Endothelial cell of umbilical vein (primary cell): ENCODE measurements at regions not wholly inside any gene's neighbourhood (a gene's known extent, or its start where the extent isn't known, plus 50 kb on each side); places are given as distances from the start of the nearest gene placed in this dataset.

ENCODE experiments used
- BruUV-seq: library from RNA; stranded (reverse); fragments of 400-500 nt; replicated peaks from 2 replicates; lab custom pipeline; 2021; lab: Mats Ljungman, UMichigan
- CTCF ChIA-PET: fragments of 300-600, 350-600 bp; sonication (Branson Sonifier 250); formaldehyde crosslinking; loops from one replicate; lab custom pipeline; 2021; ENCODE audit warnings: antibody characterized with exemption, inconsistent platforms; lab: Charles Lee
- POLR2A ChIA-PET: fragments of 300-600, 350-600 bp; sonication (Branson Sonifier 250); formaldehyde crosslinking; loops from one replicate; lab custom pipeline; 2021; ENCODE audit warnings: antibody characterized with exemption, inconsistent platforms; lab: Charles Lee
- DNase-seq: peaks from one replicate; pipeline ENCODE4 v3.0.0-alpha.2; 2011; ENCODE audit warnings: low read depth, low spot score
- FAIRE-seq: peaks from 2 replicates; lab custom pipeline; 2011; peaks lifted over from hg19 to GRCh38; lab: Jason Lieb, UNC
- H2AFZ ChIP-seq: 2 replicates; pipeline ENCODE4 v1.6.0; 2012; ENCODE audit warnings: low read depth, low read length, control low read depth, inconsistent platforms
- H3K27ac ChIP-seq: 2 replicates; pipeline ENCODE4 v1.5.1; 2011; ENCODE audit warnings: low read depth, mild to moderate bottlenecking, control low read depth, low read length, moderate library complexity; ENCODE audit not compliant: insufficient read depth
- H3K27me3 ChIP-seq, 2 experiments: 2 replicates each; pipeline versions ENCODE4 v1.6.0 to v1.6.1; 2011; ENCODE audit warnings: low read length in 2 of 2, mixed read lengths in 1 of 2; ENCODE audit not compliant: control insufficient read depth in 2 of 2, insufficient read depth in 2 of 2
- H3K36me3 ChIP-seq, 2 experiments: 2 replicates in 1 of 2; 3 replicates in 1 of 2; pipeline ENCODE4 v1.5.1; 2011; ENCODE audit warnings: low read length in 2 of 2, mild to moderate bottlenecking in 1 of 2, moderate library complexity in 1 of 2; ENCODE audit not compliant: control insufficient read depth in 2 of 2, insufficient read depth in 2 of 2; ENCODE audit errors: extremely low read depth in 1 of 2
- H3K4me1 ChIP-seq: 3 replicates; pipeline ENCODE4 v1.5.1; 2011; ENCODE audit warnings: mild to moderate bottlenecking, low read length; ENCODE audit not compliant: control insufficient read depth, insufficient read depth; ENCODE audit errors: extremely low read depth
- H3K4me2 ChIP-seq: 2 replicates; pipeline ENCODE4 v1.6.1; 2011; ENCODE audit warnings: low read length, control low read depth, mixed read lengths; ENCODE audit not compliant: insufficient read depth
- H3K4me3 ChIP-seq, 3 experiments: fragments of 200-600 bp in 1 of 3; sonication (generic), shearing (Covaris generic) in 1 of 3; replicated peaks in 1 of 3; 2 replicates each; pipeline ENCODE4 v1.5.1; 2011 to 2016; ENCODE audit warnings: control low read depth in 3 of 3, low read length in 3 of 3, mild to moderate bottlenecking in 2 of 3, inconsistent platforms in 1 of 3, low read depth in 1 of 3, moderate library complexity in 1 of 3; ENCODE audit not compliant: insufficient read depth in 1 of 3
- H3K79me2 ChIP-seq: 2 replicates; pipeline ENCODE4 v1.6.0; 2012; ENCODE audit warnings: low read length, inconsistent platforms; ENCODE audit not compliant: control insufficient read depth, insufficient read depth
- H3K9ac ChIP-seq: replicated peaks from 2 replicates; pipeline ENCODE3; 2011; ENCODE audit warnings: low read length, control low read depth; ENCODE audit not compliant: insufficient read depth; ENCODE audit errors: extremely low read depth
- H3K9me1 ChIP-seq: replicated peaks from 3 replicates; pipeline ENCODE4 v1.6.0; 2011; ENCODE audit warnings: mild to moderate bottlenecking, low read length; ENCODE audit not compliant: control insufficient read depth, insufficient read depth; ENCODE audit errors: extremely low read depth
- H3K9me3 ChIP-seq: replicated peaks from 2 replicates; pipeline ENCODE4 v1.5.1; 2012; ENCODE audit warnings: low read length, inconsistent platforms; ENCODE audit not compliant: control insufficient read depth, insufficient read depth
- H4K20me1 ChIP-seq: replicated peaks from 2 replicates; pipeline ENCODE3; 2011; ENCODE audit warnings: mild to moderate bottlenecking, low read length; ENCODE audit not compliant: control insufficient read depth, insufficient read depth; ENCODE audit errors: extremely low read depth
- CTCF ChIP-seq, 2 donors: IDR thresholded peaks; 1 replicate in 1 of 2; 2 replicates in 1 of 2; pipeline ENCODE4 v1.5.1; 2011; ENCODE audit warnings: low read length in 2 of 2, mild to moderate bottlenecking in 2 of 2, moderate library complexity in 2 of 2, control low read depth in 1 of 2, inconsistent platforms in 1 of 2, low read depth in 1 of 2; ENCODE audit not compliant: insufficient read depth in 1 of 2; ENCODE audit errors: extremely low read depth in 1 of 2
- EZH2 ChIP-seq: IDR thresholded peaks from 2 replicates; pipeline ENCODE4 v1.6.1; 2012; ENCODE audit warnings: borderline replicate concordance, low read depth, mild to moderate bottlenecking, moderate library complexity, low read length, inconsistent platforms; ENCODE audit not compliant: severe bottlenecking
- GATA2 ChIP-seq: IDR thresholded peaks from 2 replicates; pipeline ENCODE4 v1.7.0; 2011; ENCODE audit warnings: low read depth, mild to moderate bottlenecking, moderate library complexity, mixed read lengths, low read length; ENCODE audit not compliant: insufficient read length, insufficient read depth
- POLR2A ChIP-seq: IDR thresholded peaks from 2 replicates; pipeline ENCODE4 v1.6.1; 2012; ENCODE audit warnings: low read depth, mild to moderate bottlenecking, control low read depth, low read length
- POLR2AphosphoS5 ChIP-seq: IDR thresholded peaks from 2 replicates; pipeline ENCODE4 v1.6.1; 2012; ENCODE audit warnings: low read depth, mild to moderate bottlenecking, control low read depth, low read length, moderate library complexity; ENCODE audit not compliant: insufficient read depth
- dilution Hi-C: fragments of 300-500 bp; cut with MboI; formaldehyde crosslinking; loops from one replicate; pipeline ENCODE4 v1.15.0; 2019; ENCODE audit warnings: low sequenced_read_pairs; ENCODE audit not compliant: extremely low pct_ligation_motif_present
- intact Hi-C: fragments of 100-400 bp; cut with micrococcal nuclease; formaldehyde crosslinking; loops from one replicate; pipeline ENCODE4 v1.10.0; 2022
- TF ChIP-seq, protein P1 (sequence below): IDR thresholded peaks from 2 replicates; pipeline ENCODE4 v1.6.1; 2011; ENCODE audit not compliant: insufficient read depth, insufficient read length

DNA sequence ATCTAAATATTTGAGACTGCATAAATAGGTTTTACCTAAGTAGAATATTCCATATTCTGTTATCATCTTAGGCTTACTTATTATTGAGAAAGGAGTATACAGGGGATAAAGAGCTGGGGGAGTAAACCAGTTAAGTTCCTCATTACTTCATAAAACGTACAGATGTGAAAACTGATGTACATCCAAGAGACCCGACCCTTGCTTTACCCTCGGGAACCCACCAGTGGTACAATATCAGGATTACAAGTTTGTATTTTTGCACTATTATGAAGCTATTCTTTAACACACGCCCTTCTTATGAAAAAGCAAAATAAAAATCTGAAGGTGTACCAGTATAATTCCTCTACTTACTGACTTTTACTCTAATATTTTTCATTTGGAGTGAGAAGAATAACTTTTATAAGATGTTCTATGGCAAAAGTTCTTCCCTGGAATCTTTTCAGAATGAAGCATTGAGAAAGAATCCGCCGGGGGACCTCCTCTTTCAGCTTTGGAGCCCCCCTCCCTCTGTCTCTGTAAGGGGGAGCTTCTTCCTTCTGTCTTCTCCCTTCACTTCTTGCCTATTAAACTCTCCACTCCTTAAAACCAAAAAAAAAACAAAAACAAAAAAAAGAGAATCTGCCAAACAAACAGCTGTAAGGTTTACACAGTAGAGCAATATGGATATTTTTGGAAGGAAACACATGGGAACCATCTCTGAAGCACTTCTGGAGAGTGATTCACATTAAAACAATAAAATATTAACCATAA lies 550.0 kb downstream of the TNS3 start:
- Histone ChIP-seq H2AFZ (no peak overlapping the region), H3K27ac (no peak overlapping the region), H3K79me2 (no peaks in the 10 kb centered on the region), H3K4me3 (no peak overlapping the region), H3K4me2 (no peak overlapping the region), H3K36me3 (no peaks in the 10 kb centered on the region), H3K9me1 (no peaks in the 10 kb centered on the region), H3K4me1 (no peaks in the 10 kb centered on the region), H3K9me3 (no peaks in the 10 kb centered on the region), H4K20me1 (no peaks in the 10 kb centered on the region), H3K9ac (no peak overlapping the region), H3K27me3 (peaks cover 0 to 2% of the 10 kb centered on the region in 2 experiments)
- DNase-seq (no peak), FAIRE-seq (no peak)
- BruUV-seq: no TSS peak
- TF ChIP-seq, protein P1, sequence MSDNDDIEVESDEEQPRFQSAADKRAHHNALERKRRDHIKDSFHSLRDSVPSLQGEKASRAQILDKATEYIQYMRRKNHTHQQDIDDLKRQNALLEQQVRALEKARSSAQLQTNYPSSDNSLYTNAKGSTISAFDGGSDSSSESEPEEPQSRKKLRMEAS: no peak
- no peak for TF ChIP-seq POLR2AphosphoS5
- TF ChIP-seq EZH2: no peak
- no peak for TF ChIP-seq GATA2
- no peak for TF ChIP-seq CTCF (IDR thresholded peaks at IDR 0.05; ENCODE audit: extremely low read depth in 1 of 2, insufficient read depth in 1 of 2, low read depth in 1 of 2, low read length in 2 of 2)
- TF ChIP-seq POLR2A: no peak
- CTCF ChIA-PET: interaction anchor here (1.2 kb wide), 1 partner anchor 9 kb away, joined by 4 read pairs; no protein-coding TSS in a partner anchor
- intact Hi-C loops: no loop called here
- dilution Hi-C loops: no loop called here
- POLR2A ChIA-PET: no interaction called here
